Colon (tissue), 2 donors: ENCODE measurements at regions not wholly inside any gene's neighbourhood (a gene's known extent, or its start where the extent isn't known, plus 50 kb on each side); places are given as distances from the start of the nearest gene placed in this dataset.
"Not testable (repeated sequence)": the region's sequence is repeated elsewhere in the genome, so short reads cannot be mapped to it uniquely, and the experiment has no call there.

Source experiments
- FAIRE-seq: peaks from 2 replicates; lab custom pipeline; 2012; peaks lifted over from hg19 to GRCh38; lab: Jason Lieb, UNC
- donor health status: control.
- donor health status: control.

- peak; percentile 76 for FAIRE-seq
Measured at GRCh38 chr4:92012899-92013867, 290.6 kb upstream of the GRID2 start.

GRCh38 chr4:92014067-92014466, 289.7 kb upstream of the GRID2 start:
- no peak for FAIRE-seq

GRCh38 chr4:92021203-92021602, 282.6 kb upstream of the GRID2 start:
- no peak for FAIRE-seq

- no peak for FAIRE-seq
Measured at GRCh38 chr4:92021788-92022187, 282.0 kb upstream of the GRID2 start.

- not testable (repeated sequence) for FAIRE-seq
Measured at GRCh38 chr4:92028830-92029229, 274.9 kb upstream of the GRID2 start.

- no peak for FAIRE-seq
Measured at GRCh38 chr4:92031825-92032224, 271.9 kb upstream of the GRID2 start.

DNA sequence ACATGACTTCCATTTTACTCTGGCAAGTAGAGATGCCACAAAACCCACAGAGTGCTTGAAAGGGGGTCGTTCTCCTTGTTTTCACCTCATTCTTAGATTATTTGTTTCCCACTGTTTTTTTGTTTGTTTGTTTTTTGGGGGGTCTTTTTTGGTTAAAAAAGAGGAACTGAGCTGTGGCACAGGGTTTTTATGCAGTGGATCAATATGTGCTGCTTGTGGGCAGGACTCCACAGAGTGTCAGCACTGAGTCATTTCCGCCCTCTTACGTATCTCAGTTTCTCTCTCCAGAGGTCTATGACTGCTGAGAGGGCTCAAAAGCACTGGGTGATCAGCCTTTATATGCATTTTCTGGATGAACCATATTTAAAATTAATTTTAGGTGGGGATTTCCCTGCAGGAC, 268.1 kb upstream of the GRID2 start:
- FAIRE-seq: no peak

- no peak for FAIRE-seq
Measured at GRCh38 chr4:92045718-92046117, 258.0 kb upstream of the GRID2 start.

DNA sequence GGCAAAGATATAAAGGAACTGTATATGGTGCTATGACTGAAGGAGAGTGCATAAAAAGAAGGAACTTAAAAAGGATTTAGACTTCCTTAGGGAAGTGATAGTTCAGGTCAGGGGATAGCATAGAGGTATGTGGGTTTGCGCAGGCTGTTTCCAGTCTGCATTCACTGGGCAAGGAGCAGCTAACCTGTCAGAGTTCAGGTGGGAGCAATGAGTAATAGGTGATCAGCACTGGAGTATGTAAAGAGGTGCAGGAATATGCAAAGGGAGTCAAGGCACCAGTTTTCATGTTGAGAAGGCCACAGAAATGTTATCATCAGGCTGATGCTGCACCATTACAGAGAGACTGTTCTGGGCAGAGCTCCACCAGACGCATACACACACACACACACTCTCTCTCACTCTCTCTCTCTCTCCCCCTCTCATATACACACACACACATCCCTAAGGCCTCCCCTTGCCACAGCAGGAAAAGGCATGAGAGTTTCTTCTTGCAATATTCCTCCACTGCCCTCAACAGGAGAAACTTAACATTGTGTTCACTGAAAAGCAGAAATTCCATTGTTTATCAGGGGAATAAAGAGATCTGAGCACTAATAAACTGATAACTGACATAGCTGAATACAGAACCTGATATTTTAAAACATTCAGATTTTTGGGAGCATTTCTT, 256.4 kb upstream of the GRID2 start:
- FAIRE-seq: no peak

DNA sequence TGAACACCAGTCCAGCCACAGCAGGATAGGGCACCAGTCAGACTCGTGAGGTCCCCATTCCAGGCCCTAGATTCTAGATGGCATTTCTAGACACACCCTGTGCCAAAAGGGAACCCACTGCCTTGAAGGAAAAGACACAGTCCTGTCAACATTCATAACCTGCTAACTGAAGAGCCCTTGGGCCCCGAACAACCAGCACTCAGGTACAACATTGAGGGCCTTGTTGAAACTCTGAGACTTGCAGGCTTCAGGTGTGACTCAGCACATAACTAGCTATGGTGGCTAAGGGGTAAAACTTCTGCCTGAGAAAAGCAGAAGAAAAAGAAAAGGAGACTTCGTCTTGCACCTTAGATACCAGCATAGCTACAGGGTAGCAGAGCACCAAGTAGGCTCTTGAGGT, 252.9 kb upstream of the GRID2 start:
- no peak for FAIRE-seq

GRCh38 chr4:92059615-92060014, 244.2 kb upstream of the GRID2 start:
- no peak for FAIRE-seq

DNA sequence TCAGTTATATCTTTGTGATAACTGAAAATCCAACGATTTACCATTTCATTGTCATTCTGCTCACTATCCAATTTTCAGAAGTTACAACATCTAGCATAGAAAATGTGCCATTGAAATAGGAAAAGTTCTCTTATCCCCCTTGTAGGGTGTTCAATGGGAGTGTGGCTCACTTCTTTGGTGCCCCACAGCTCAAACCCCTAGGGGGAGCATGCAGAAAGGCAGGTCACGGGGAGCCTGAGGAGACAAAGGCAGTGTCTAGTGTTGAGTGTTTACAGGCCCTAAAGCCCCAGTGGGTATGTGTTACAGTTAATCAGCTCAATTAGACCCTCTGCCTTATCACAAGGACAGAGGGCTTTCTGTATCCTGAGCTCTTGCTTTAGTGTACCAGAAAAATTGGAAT, 243.4 kb upstream of the GRID2 start:
- FAIRE-seq: no peak

DNA sequence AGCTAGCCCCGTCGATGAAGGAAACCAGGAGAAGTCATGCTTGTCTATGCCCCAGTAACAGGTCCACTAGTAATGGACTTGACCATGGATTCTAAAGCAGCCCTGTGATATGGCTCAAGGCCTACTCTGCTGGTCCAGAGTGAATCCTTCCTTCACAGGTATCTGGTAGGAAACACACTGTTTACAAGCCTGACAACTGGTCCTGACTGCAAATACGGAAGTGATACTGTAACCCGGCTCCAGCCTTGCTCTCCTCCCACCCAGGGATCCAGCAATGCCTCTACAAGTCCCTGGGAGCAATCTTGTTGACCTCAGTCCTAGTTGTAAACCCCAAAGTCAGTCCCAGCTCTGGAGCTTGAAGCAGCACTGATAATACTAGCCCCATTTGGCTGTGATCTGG, 239.2 kb upstream of the GRID2 start:
- no peak for FAIRE-seq

- no peak for FAIRE-seq
Measured at GRCh38 chr4:92066485-92066884, 237.3 kb upstream of the GRID2 start.

GRCh38 chr4:92071587-92071986, 232.2 kb upstream of the GRID2 start:
- FAIRE-seq: no peak

- FAIRE-seq: no peak
Measured at GRCh38 chr4:92074839-92075238, 228.9 kb upstream of the GRID2 start.

GRCh38 chr4:92090887-92091286, 212.9 kb upstream of the GRID2 start:
- FAIRE-seq: no peak

GRCh38 chr4:92091335-92091734, 212.4 kb upstream of the GRID2 start:
- FAIRE-seq: no peak

GRCh38 chr4:92099861-92100260, 203.9 kb upstream of the GRID2 start:
- FAIRE-seq: no peak

GRCh38 chr4:92100975-92101374, 202.8 kb upstream of the GRID2 start:
- no peak for FAIRE-seq

DNA sequence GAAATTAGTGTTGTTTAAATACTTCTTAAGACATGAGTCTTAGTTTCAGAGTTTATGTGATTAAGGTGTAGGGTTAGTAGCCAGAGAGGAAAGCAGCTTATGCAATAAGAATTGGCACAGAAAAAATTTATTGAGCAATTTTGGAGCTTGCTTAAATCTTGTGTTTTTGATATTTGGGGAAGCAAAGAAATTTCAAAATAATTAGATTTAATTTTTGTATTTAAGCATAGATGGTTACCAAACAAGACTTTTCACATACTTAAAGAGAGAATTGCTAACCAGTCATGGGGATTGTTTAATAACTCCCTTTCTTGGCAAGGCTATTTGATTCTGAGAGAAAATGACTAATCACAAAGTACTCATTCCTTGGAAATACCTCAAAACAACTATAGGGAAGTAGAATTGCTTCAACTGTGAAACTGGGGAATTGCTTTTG, 202.0 kb upstream of the GRID2 start:
- FAIRE-seq: no peak

DNA sequence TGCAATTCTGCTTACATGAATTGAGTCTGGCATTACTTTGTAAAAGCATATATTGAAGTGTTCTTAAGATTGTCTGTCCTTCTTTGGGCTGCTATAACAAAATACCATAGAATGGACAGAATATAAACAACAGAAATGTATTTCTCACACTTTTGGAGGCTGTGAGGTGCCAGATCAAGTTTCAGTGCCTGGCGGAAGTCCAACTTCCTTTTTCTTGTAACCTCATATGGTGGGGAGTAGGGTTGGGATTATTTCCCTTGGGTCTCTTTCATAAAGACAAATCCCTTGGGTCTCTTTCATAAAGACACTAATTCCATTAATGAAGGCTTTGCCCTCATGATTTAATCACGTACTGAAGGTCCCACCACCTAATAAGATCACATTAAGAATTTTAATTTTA, 199.3 kb upstream of the GRID2 start:
- FAIRE-seq: no peak

DNA sequence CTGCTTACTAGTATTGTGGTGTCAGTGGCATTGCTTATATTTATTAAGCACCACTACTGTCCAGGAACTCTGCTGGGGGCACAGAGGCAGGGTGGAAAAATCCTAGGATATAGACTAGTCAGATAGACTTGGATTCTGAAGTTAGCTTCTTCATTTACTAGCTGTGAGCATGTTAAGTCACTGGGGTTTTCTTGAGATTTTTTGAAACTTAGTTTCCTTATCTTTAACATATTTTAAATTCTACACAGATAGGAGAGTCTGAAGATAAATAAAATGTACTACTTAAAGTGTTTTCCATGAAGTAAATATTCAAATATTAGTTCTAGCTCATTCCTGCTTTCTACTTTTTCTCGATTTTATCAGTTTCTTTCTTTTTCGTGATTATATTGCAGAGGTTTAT, 196.9 kb upstream of the GRID2 start:
- FAIRE-seq: no peak

- no peak for FAIRE-seq
Measured at GRCh38 chr4:92111493-92111892, 192.3 kb upstream of the GRID2 start.
